ENCODE measurements at regions not wholly inside any gene's neighbourhood (a gene's known extent, or its start where the extent isn't known, plus 50 kb on each side); places are given as distances from the start of the nearest gene placed in this dataset.

DNA sequence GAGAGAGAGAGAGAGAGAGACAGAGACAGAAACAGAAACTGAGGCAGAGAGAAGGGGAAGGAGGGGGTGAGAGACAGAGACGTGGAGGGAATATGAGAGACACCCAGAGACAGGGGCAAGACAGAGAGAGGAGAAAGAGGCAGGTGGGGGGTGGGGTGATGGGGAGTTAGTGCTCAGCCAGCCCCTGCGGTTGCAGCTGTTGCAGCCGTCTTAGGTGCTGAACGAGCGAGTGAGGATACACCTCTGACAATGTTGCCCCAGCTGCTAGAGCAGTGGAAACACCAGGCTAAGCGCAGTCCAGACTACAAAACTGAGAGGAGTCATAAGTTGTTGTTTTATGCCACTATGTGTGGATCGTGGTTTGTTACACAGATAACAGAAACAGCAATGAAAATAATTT, 328.2 kb upstream of the SHH start:
- no peak overlapping the region for H3K4me3 ChIP-seq (ENCODE audit: low read depth, low read length)
- no peak for DNase-seq (ENCODE audit: low read depth)
- TF ChIP-seq CTCF (IDR thresholded peaks at IDR 0.05; ENCODE audit: low read depth, low read length, missing control alignments) = no peak
- in situ Hi-C loops (cut with HindIII; ENCODE audit: low sequenced_read_pairs) = no loop called here

GRCh38 chr7:156139633-156140032, 327.4 kb upstream of the SHH start:
- in situ Hi-C loops (cut with HindIII; ENCODE audit: low sequenced_read_pairs) = no loop called here
- DNase-seq (ENCODE audit: low read depth) = no peak
- TF ChIP-seq CTCF (IDR thresholded peaks at IDR 0.05; ENCODE audit: low read depth, low read length, missing control alignments) = no peak
- H3K4me3 ChIP-seq (ENCODE audit: low read depth, low read length) = no peak overlapping the region

GRCh38 chr7:156139112-156139511, 326.8 kb upstream of the SHH start:
- H3K4me3 ChIP-seq (ENCODE audit: low read depth, low read length) = no peak overlapping the region
- TF ChIP-seq CTCF (IDR thresholded peaks at IDR 0.05; ENCODE audit: low read depth, low read length, missing control alignments) = no peak
- DNase-seq (ENCODE audit: low read depth) = no peak
- in situ Hi-C loops (cut with HindIII; ENCODE audit: low sequenced_read_pairs) = no loop called here

GRCh38 chr7:156131881-156132280, 319.6 kb upstream of the SHH start:
- in situ Hi-C loops (cut with HindIII; ENCODE audit: low sequenced_read_pairs) = no loop called here
- no peak for TF ChIP-seq CTCF (IDR thresholded peaks at IDR 0.05; ENCODE audit: low read depth, low read length, missing control alignments)
- DNase-seq (ENCODE audit: low read depth) = no peak
- H3K4me3 ChIP-seq (ENCODE audit: low read depth, low read length) = no peak overlapping the region

DNA sequence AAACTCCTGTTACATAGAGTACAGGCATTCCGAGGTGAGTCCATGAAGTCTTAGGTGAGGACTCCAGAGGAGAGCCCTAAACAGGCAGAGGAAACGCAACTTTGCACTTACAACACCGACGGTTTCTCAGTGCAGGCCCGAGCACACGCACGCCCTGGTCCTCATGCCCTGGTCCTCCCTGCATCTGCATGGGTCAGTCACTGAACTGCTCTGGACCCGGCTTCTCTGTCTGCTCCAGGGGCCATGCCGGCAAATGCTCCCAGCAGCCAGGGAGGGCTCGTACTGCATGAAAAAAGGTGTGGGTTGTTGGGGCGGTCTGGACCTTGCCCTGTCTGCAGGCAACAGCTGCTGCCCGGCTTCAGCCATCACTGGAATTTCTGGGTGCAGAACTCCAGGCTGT, 317.3 kb upstream of the SHH start:
- in situ Hi-C loops (cut with HindIII; ENCODE audit: low sequenced_read_pairs) = no loop called here
- H3K4me3 ChIP-seq (ENCODE audit: low read depth, low read length) = no peak overlapping the region
- TF ChIP-seq CTCF (IDR thresholded peaks at IDR 0.05; ENCODE audit: low read depth, low read length, missing control alignments) = no peak
- DNase-seq (ENCODE audit: low read depth) = no peak

DNA sequence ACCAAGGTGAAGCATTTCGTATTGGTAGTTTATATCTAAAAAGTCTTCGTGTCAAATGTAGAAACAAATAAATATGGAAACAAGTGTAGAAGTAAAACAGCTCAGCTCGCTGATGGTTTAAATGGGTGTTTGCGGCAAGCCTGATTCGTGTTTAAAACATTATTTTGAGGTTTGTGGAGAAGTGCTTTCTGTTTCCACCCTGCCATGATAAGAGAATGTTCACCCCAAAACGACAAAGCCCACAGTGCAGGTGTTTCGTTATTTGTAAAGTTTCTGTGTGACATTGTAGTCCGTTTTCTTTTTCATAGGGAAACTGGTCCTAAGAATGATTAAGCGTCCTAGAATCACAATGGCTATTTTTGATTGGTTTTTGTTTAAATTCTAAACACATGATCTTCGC, 316.2 kb upstream of the SHH start:
- TF ChIP-seq CTCF (IDR thresholded peaks at IDR 0.05; ENCODE audit: low read depth, low read length, missing control alignments) = no peak
- in situ Hi-C loops (cut with HindIII; ENCODE audit: low sequenced_read_pairs) = no loop called here
- H3K4me3 ChIP-seq (ENCODE audit: low read depth, low read length) = no peak overlapping the region
- DNase-seq (ENCODE audit: low read depth) = no peak

All from astrocyte of the cerebellum (primary cell).